ENCODE measurements at regions not wholly inside any gene's neighbourhood (a gene's known extent, or its start where the extent isn't known, plus 50 kb on each side); places are given as distances from the start of the nearest gene placed in this dataset.

GRCh38 chr16:9437115-9437514, 345.7 kb downstream of the HAPSTR1 start (continued):
- TF ChIP-seq NFYB (IDR thresholded peaks at IDR 0.05; ENCODE audit: extremely low read depth, insufficient read length) (no peak), HDGF (IDR thresholded peaks at IDR 0.05) (no peak), MAX (CRISPR knock-in tag; IDR thresholded peaks at IDR 0.05) (no peak), ZNF589 (CRISPR knock-in tag; IDR thresholded peaks at IDR 0.05; ENCODE audit: low read depth) (no peak), NBN (IDR thresholded peaks at IDR 0.05; ENCODE audit: low read depth) (no peak), ZNF282 (CRISPR knock-in tag; IDR thresholded peaks at IDR 0.05) (no peak), MLLT1 (IDR thresholded peaks at IDR 0.05) (peak in 1 of 2 experiments; percentile 99; a peak in 2 of 4 replicates), RBM25 (IDR thresholded peaks at IDR 0.05; ENCODE audit: low read depth, low read length, severe bottlenecking) (no peak), ZBTB17 (CRISPR knock-in tag; IDR thresholded peaks at IDR 0.05) (peak; percentile 99), ZMIZ1 (IDR thresholded peaks at IDR 0.05; ENCODE audit: low read depth in 2 of 2, low read length in 2 of 2) (peak in 1 of 2 experiments; percentile 89; a peak in 2 of 4 replicates), ZNF134 (CRISPR knock-in tag; conservative IDR thresholded peaks at IDR 0.05) (no peak), STAT5A (IDR thresholded peaks at IDR 0.05; ENCODE audit: borderline replicate concordance, low read length) (no peak)
- TF ChIP-seq, protein P1, sequence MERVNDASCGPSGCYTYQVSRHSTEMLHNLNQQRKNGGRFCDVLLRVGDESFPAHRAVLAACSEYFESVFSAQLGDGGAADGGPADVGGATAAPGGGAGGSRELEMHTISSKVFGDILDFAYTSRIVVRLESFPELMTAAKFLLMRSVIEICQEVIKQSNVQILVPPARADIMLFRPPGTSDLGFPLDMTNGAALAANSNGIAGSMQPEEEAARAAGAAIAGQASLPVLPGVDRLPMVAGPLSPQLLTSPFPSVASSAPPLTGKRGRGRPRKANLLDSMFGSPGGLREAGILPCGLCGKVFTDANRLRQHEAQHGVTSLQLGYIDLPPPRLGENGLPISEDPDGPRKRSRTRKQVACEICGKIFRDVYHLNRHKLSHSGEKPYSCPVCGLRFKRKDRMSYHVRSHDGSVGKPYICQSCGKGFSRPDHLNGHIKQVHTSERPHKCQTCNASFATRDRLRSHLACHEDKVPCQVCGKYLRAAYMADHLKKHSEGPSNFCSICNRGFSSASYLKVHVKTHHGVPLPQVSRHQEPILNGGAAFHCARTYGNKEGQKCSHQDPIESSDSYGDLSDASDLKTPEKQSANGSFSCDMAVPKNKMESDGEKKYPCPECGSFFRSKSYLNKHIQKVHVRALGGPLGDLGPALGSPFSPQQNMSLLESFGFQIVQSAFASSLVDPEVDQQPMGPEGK (CRISPR knock-in tag; IDR thresholded peaks at IDR 0.05; ENCODE audit: borderline replicate concordance), result no peak
